Stimulated activated naive B cell treated with anti-CD40 and anti-IgM and Interleukin-4, amounts not matched to agents 10 μg/mL and 1 μg/mL and 100 μg/mL, for 72 hours (primary cell): ENCODE measurements at regions not wholly inside any gene's neighbourhood (a gene's known extent, or its start where the extent isn't known, plus 50 kb on each side); places are given as distances from the start of the nearest gene placed in this dataset.

ENCODE experiments used
- ATAC-seq, 2 donors: fragments of 150-1000 bp; cut with Tn5 transposase; replicated peaks; 2 replicates each; pipeline ENCODE4 v1.10.0; 2021; ENCODE audit warnings: moderate library complexity in 1 of 2
- DNase-seq: peaks from one replicate; pipeline ENCODE4 v3.0.0; 2021
- H3K27ac Mint-ChIP-seq: one replicate; pipeline ENCODE4 v1.8.0; 2022; ENCODE audit warnings: mild to moderate bottlenecking, mixed read lengths
- H3K27me3 Mint-ChIP-seq, 2 donors: one replicate each; pipeline ENCODE4 v1.8.0; 2022; ENCODE audit warnings: mixed read lengths in 2 of 2
- H3K36me3 Mint-ChIP-seq, 2 donors: one replicate each; pipeline ENCODE4 v1.8.0; 2022; ENCODE audit warnings: mixed read lengths in 2 of 2, mild to moderate bottlenecking in 1 of 2
- H3K4me1 Mint-ChIP-seq, 2 donors: one replicate each; pipeline ENCODE4 v1.8.0; 2022; ENCODE audit warnings: mixed read lengths in 2 of 2, mild to moderate bottlenecking in 1 of 2
- H3K4me3 Mint-ChIP-seq, 2 donors: one replicate each; pipeline ENCODE4 v1.8.0; 2022; ENCODE audit warnings: mild to moderate bottlenecking in 2 of 2, mixed read lengths in 2 of 2, moderate library complexity in 1 of 2
- H3K9me3 Mint-ChIP-seq, 2 donors: one replicate each; pipeline ENCODE4 v1.8.0; 2022; ENCODE audit warnings: mixed read lengths in 2 of 2, mild to moderate bottlenecking in 1 of 2

DNA sequence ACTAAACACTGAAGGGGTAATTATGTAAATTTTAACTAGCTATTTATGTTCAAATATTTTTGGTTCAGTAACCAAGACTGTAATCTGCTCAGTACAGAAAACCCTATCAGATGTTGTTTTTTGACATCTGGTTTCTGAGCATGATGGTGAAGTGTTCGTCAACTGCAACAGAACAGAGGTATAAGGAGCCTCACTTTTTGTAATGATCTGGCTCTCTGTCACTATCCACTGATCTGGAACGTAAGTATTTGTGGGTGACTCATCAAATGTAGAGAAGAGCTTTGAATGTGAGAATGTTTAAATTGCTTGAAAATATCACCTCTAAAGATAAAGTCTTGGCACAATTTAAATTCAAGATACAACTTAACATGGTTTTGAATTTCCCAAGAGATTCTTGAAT is 213.6 kb upstream of the FAM98A start:
- DNase-seq (no peak), ATAC-seq (no peak)
- Mint-ChIP-seq H3K36me3 (no peaks in the 10 kb centered on the region), H3K4me3 (no peak overlapping the region), H3K27ac (no peak overlapping the region), H3K9me3 (no peaks in the 10 kb centered on the region), H3K4me1 (no peaks in the 10 kb centered on the region), H3K27me3 (no peaks in the 10 kb centered on the region)

DNA sequence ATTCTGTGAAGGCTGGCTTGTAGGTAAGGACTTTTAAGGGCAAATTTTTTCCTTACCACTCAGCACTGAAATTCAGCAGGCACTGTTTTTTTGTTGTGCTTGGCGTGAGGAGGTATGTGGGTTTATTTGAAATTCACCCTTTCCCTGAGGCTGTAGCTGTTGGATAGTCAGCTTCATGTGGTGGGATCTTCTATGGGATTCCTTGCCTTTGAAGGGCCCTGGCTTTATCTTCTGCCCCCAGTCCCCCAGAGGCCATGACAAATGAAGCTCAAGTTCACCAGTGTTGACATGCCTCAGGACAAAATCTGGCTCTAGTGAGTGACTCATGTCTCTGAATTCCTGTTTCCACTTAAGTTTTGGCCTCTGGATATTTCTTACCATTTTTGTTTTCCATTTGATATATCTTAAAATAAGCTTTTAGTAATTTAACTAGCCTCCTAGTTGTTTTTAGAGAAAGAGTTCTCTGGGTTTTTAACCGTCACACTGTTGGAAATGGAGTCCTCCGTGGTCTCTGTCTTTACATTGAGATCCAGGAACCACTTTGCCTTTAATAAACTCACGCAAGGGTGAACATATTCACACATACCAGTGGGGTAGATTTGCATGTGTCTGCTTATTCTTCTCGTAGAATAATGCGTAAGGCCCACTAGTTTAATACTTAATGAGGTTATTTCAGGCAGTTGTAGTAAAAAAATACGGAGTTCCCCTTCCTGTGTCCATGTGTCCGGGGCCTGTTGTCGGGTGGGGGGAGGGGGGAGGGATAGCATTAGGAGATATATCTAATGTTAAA is 211.1 kb upstream of the FAM98A start:
- no peak overlapping the region for H3K27ac Mint-ChIP-seq
- H3K9me3 Mint-ChIP-seq: no peaks in the 10 kb centered on the region
- ATAC-seq: no peak
- DNase-seq: no peak
- no peaks in the 10 kb centered on the region for H3K27me3 Mint-ChIP-seq
- H3K36me3 Mint-ChIP-seq: no peaks in the 10 kb centered on the region
- no peak overlapping the region for H3K4me3 Mint-ChIP-seq
- H3K4me1 Mint-ChIP-seq: no peaks in the 10 kb centered on the region

DNA sequence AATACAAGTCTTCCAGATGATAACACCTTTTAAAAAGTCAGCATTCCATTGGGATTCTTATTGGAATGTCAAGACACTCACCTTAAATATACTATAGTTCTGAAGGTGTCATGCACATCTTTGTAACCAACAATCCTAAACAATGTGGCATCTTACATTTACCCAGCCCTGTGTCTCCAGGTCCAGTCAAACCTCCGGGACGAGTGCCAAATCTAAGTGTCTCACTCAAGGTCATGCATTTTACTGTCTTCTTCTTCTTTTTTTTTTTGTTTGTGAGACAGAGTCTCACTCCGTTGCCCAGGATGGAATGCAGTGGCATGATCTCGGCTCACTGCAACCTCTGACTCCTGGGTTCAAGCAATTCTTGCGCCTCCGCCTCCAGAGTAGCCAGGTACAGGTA is 206.9 kb upstream of the FAM98A start:
- ATAC-seq (no peak), DNase-seq (no peak)
- no peaks in the 10 kb centered on the region for H3K27me3 Mint-ChIP-seq
- H3K36me3 Mint-ChIP-seq: no peaks in the 10 kb centered on the region
- H3K9me3 Mint-ChIP-seq: no peaks in the 10 kb centered on the region
- H3K4me3 Mint-ChIP-seq: no peak overlapping the region
- H3K27ac Mint-ChIP-seq: no peak overlapping the region
- no peaks in the 10 kb centered on the region for H3K4me1 Mint-ChIP-seq

DNA sequence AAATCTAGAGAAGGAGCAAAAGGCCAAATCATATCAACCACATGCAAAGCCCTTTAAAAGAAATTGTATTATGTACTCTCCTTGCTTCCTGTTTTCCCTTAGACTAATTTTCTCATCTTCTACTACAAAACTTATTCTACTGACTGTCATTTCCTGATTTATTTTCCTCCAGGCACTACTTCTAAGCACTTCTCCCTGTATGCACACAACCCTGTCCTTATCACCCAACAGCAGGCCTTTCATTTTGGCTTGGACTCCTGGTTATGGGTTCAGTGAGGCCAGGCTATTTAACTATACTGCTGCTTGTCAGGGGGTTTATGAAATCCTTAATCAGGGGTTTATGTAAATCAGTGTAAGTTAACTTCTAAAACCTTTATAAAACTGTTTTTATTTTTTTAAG is 205.1 kb upstream of the FAM98A start:
- no peak overlapping the region for H3K4me3 Mint-ChIP-seq
- H3K36me3 Mint-ChIP-seq: no peaks in the 10 kb centered on the region
- no peak for ATAC-seq
- DNase-seq: no peak
- no peak overlapping the region for H3K27ac Mint-ChIP-seq
- no peaks in the 10 kb centered on the region for H3K4me1 Mint-ChIP-seq
- H3K27me3 Mint-ChIP-seq: no peaks in the 10 kb centered on the region
- H3K9me3 Mint-ChIP-seq: no peaks in the 10 kb centered on the region

DNA sequence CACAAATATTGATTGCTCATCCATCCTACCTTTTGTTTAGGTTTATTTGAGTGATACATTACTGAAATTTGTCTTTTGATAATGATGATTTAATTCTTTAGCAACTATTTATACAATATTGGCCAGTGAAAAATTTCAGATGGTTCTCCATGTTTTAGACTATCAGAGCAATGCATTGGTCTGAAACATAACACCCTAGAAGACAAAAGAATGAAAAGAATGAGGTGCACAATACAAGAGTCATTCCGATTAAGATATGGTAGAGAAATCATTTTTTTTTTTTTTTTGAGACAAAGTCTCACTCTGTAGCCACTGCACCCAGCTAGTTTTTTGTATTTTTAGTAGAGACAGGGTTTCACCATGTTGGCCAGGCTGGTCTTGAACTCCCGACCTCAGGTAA is 197.4 kb upstream of the FAM98A start:
- Mint-ChIP-seq H3K9me3 (peaks cover 4 to 11% of the 10 kb centered on the region in 2 donors), H3K27ac (no peak overlapping the region), H3K4me1 (no peaks in the 10 kb centered on the region), H3K36me3 (no peaks in the 10 kb centered on the region), H3K27me3 (no peaks in the 10 kb centered on the region), H3K4me3 (no peak overlapping the region)
- DNase-seq (no peak), ATAC-seq (no peak)

DNA sequence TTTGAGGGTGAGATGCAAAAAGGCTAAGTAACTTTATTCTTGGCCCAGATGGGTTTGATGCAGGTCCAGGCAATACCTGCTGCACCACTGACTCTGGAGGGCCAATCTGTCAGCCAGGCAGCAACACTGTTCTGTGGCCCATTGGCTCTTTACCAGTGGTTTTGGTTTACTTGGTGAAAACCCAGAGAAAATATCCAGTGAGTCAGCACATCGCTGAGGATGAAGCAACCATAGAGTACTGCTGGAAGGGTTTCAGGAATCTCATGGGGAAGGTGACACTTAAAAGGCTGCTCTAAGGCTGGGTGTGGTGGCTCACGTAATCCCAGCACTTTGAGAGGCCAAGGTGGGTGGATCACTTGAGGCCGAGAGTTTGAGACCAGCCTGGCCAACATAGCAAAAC is 192.5 kb upstream of the FAM98A start:
- Mint-ChIP-seq H3K9me3 (peaks cover 2 to 4% of the 10 kb centered on the region in 2 donors), H3K27me3 (no peaks in the 10 kb centered on the region), H3K4me3 (no peak overlapping the region), H3K4me1 (no peaks in the 10 kb centered on the region), H3K36me3 (no peaks in the 10 kb centered on the region), H3K27ac (no peak overlapping the region)
- ATAC-seq: no peak
- DNase-seq: no peak

DNA sequence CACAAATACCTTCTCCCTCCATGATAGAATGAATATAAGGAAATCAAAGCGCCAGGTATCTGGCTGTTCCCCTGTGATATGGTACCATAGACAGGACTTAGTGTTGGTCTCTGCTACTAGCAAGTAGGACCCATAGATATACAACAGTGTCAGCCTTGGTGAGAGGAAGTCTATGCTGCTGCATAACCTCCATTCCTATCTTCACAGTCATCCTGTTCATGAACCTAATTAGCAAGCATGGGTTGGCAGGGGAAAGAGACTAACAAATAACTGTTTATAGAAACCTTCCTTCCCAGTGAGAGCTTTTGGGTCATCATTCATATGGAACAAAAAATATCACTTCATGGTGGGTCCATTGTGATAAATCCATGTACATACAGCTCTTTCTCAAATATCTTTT is 188.9 kb upstream of the FAM98A start:
- no peaks in the 10 kb centered on the region for H3K36me3 Mint-ChIP-seq
- H3K9me3 Mint-ChIP-seq: peaks cover 2 to 4% of the 10 kb centered on the region in 2 donors
- DNase-seq (no peak), ATAC-seq (no peak)
- H3K27me3 Mint-ChIP-seq: no peaks in the 10 kb centered on the region
- H3K4me1 Mint-ChIP-seq: peaks cover 13 to 24% of the 10 kb centered on the region in 2 donors
- no peak overlapping the region for H3K4me3 Mint-ChIP-seq
- no peak overlapping the region for H3K27ac Mint-ChIP-seq

DNA sequence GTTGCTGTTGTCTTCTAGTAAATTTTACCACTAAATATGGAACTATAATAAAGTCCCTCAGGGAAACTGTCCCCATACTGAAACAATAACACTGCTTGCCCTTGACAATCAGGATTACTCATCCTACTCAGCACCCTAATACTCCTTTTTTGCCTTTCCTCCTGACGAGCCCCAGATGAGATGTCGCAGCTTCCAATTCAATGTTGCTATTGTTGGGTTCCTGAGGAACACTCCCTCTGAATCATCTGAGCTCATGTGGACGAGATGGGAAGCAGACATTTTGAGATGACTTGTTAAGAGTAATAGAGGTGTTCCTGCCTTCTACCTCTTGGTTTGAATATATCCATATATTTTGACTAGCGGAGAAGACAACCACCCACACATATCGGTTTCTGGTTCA is 187.8 kb upstream of the FAM98A start:
- Mint-ChIP-seq H3K36me3 (no peaks in the 10 kb centered on the region), H3K4me3 (no peak overlapping the region), H3K9me3 (no peaks in the 10 kb centered on the region), H3K27ac (no peak overlapping the region), H3K4me1 (peaks cover 13 to 24% of the 10 kb centered on the region in 2 donors), H3K27me3 (no peaks in the 10 kb centered on the region)
- ATAC-seq: no peak
- no peak for DNase-seq

DNA sequence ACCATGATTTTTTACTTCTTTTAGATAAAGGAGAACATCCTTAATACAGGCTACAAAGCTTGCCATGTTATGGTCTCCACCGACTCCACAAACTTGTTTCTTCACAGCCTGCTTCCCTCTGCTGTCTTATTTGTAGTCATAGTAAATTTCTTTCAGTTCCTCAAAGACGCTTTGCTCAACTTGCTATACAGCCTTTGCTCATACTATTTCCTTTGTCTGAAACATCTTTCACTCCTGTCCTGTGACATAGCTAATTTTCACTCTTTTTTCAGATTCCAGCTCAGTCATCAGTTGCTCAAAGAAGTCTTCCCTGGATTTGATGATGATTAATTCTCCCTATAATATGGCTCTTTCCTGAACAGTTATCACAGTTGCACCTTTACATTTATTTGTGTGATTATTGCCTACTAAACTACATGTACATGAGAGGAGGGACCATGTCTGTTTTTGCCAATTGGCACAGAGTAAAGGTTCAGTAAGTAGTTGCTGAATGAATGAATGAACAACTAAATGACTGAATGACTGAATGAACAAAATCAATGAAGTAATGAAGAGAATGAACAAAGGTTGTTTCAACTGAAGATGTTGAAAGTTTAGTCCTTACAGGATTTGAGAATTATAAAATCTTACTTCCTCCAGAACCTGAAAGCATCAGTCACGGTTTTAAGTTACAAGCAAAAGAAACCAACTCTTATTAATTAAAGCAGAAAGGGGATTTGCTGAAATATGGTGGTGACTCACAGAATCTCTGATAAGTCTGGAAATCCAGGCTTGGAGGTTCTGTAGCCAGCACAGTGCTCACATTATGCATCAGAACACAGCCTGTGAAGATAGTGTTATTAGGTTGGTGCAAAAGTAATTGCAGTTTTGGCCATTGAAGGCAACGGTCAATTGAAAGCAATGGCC is 186.4 kb upstream of the FAM98A start:
- Mint-ChIP-seq H3K36me3 (no peaks in the 10 kb centered on the region), H3K27me3 (no peaks in the 10 kb centered on the region)

DNA sequence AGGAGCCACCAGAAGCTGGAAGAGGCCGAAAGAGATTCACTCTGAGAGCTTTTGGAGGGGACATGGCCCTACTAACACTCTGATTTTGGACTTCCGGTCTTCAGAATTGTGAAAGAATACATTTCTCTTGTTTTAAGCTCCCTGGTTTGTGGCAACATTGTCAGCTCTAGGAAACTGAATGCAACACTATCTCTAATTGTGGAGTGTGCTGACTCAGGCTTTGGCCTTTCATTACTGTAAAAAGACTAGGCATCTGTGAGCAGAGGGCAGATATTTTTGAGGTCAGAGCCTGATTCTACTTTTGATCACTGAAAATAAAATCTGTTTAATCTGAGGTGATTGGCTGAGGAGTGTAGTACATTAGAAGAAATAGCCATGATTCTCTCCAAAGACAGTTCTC is 185.4 kb upstream of the FAM98A start:
- Mint-ChIP-seq H3K27me3 (no peaks in the 10 kb centered on the region), H3K27ac (no peak overlapping the region), H3K9me3 (no peaks in the 10 kb centered on the region), H3K36me3 (no peaks in the 10 kb centered on the region), H3K4me3 (no peak overlapping the region), H3K4me1 (peaks cover 13 to 24% of the 10 kb centered on the region in 2 donors)
- DNase-seq (no peak), ATAC-seq (no peak)

More for the DNA sequence above, 186.4 kb upstream of the FAM98A start:
- no peak overlapping the region for H3K4me3 Mint-ChIP-seq
- no peaks in the 10 kb centered on the region for H3K9me3 Mint-ChIP-seq
- H3K27ac Mint-ChIP-seq: peak overlapping the region; percentile 22
- DNase-seq: no peak
- peaks cover 13 to 24% of the 10 kb centered on the region in 2 donors for H3K4me1 Mint-ChIP-seq
- peak; percentile 93 to 94 for ATAC-seq

DNA sequence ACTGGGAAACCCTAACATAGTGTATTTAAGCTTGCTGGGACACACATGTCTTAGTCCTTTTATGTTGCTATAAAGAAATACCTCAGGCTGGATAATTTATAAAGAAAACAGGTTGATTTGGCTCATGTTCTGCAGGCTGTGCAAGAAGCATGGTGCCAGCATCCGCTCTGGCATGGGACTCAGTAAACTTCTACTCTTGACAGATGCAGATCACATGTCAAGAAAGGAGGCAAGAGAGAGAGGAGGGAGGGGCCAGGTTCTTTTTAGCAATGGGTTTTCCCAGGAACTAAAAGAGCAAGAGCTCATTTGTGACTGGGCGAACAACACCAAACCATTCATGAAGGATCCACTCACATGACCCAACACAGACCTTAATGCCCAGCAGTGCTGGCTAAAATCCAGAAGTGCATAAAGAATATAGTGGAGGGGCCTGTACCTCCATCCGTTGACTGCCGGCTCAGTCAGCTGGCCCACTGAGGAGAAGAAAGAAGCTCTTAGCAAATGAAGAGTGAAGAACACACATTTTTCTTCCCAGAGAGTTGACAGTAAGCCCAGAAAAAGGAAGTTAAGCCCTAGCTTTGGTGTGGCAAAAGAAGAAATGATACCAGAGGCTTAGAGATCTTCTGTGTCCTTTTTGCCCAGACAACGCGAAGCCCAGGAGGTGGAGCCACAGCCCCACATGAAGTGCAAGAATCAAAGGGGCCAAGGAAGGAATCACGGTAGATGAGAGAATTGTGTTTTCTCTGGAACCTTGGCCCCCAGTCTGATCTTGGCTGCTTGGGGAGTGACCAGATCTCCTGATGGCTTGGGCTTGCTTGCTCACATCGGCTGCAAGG is 183.5 kb upstream of the FAM98A start:
- Mint-ChIP-seq H3K4me1 (peaks cover 13 to 24% of the 10 kb centered on the region in 2 donors), H3K36me3 (no peaks in the 10 kb centered on the region), H3K9me3 (no peaks in the 10 kb centered on the region), H3K4me3 (no peak overlapping the region), H3K27ac (no peak overlapping the region), H3K27me3 (no peaks in the 10 kb centered on the region)
- no peak for DNase-seq
- no peak for ATAC-seq

DNA sequence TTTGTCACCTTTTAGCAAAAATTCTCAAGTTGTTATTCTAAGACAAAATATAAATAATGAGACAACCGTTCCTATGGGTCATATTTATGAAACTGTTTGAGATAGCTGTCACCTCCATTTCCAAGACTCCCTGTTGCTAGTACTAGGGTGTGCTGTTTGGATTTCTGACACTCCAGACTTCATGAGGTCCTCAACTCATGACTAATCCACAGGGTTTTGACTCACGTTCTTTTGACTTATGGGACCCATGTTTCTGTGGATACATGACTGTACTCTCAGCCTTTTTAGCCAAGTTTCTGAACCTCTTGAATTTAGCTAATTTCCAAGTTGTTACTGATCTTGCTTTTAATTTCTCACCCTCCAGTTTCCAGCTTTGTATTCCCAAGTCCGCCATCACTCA is 178.7 kb upstream of the FAM98A start:
- H3K4me1 Mint-ChIP-seq: no peaks in the 10 kb centered on the region
- DNase-seq (no peak), ATAC-seq (no peak)
- H3K9me3 Mint-ChIP-seq: peaks cover 0 to 4% of the 10 kb centered on the region in 2 donors
- no peaks in the 10 kb centered on the region for H3K27me3 Mint-ChIP-seq
- H3K4me3 Mint-ChIP-seq: no peak overlapping the region
- H3K36me3 Mint-ChIP-seq: no peaks in the 10 kb centered on the region
- no peak overlapping the region for H3K27ac Mint-ChIP-seq

DNA sequence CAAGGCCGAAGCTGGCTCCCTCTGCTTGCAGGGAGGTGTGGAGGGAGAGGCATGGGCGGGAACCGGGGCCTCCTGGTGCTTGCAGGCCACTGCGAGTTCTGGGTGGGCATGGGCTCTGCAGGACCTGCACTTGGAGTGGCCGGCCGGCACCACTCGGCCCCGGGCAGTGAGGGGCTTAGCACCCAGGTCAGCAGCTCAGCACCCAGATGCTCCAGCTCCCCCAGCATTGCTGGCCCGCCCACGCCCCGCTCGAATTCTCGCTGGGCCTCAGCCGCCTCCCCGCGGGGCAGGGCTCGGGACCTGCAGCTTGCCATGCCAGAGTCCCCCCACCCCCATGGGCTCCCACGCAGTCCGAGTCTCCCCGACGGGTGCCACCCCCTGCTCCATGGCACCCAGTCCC is 176.2 kb upstream of the FAM98A start:
- ATAC-seq (no peak), DNase-seq (no peak)
- no peaks in the 10 kb centered on the region for H3K36me3 Mint-ChIP-seq
- no peak overlapping the region for H3K27ac Mint-ChIP-seq
- no peaks in the 10 kb centered on the region for H3K27me3 Mint-ChIP-seq
- H3K4me3 Mint-ChIP-seq: no peak overlapping the region
- peaks cover 0 to 4% of the 10 kb centered on the region in 2 donors for H3K9me3 Mint-ChIP-seq
- H3K4me1 Mint-ChIP-seq: no peaks in the 10 kb centered on the region

DNA sequence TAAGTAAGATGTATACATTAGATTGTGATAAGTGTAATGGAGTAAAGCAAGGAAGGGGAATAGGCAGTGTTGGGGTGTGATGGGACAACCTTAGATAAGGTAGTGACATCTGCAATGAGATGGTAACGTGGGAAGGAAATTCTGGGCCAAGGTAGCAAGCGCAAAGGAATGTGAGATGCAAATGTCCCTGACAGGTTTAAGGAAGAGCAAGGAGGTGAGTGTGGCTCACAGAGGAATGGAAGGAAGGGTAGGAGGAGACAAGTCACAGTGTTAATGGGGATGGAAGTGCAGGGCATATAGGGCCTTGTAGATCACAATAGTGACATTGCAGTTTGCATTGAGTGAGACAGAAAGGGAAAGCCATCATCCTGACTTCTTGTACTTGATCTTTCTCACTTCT is 170.9 kb upstream of the FAM98A start:
- H3K4me1 Mint-ChIP-seq: no peaks in the 10 kb centered on the region
- ATAC-seq (no peak), DNase-seq (no peak)
- H3K36me3 Mint-ChIP-seq: no peaks in the 10 kb centered on the region
- no peaks in the 10 kb centered on the region for H3K27me3 Mint-ChIP-seq
- H3K9me3 Mint-ChIP-seq: peaks cover 0 to 4% of the 10 kb centered on the region in 2 donors
- no peak overlapping the region for H3K27ac Mint-ChIP-seq
- H3K4me3 Mint-ChIP-seq: no peak overlapping the region
